GM12878 (cell line): ENCODE measurements at regions not wholly inside any gene's neighbourhood (a gene's known extent, or its start where the extent isn't known, plus 50 kb on each side); places are given as distances from the start of the nearest gene placed in this dataset.

ENCODE experiments used
- HCFC1 ChIP-seq: fragments of 150-350 bp; IDR thresholded peaks from 2 replicates; pipeline ENCODE4 v1.6.1; 2014; ENCODE audit warnings: low read length
- KDM1A ChIP-seq: fragments of 200-600 bp; sonication (generic); IDR thresholded peaks from 2 replicates; pipeline ENCODE4 v1.6.1; 2016; ENCODE audit warnings: borderline replicate concordance
- MYC ChIP-seq: IDR thresholded peaks from 2 replicates; pipeline ENCODE4 v1.6.1; 2011; ENCODE audit warnings: mild to moderate bottlenecking, low read length, moderate library complexity, inconsistent platforms; ENCODE audit not compliant: insufficient read depth, insufficient replicate concordance, insufficient read length, severe bottlenecking
- POU2F2 ChIP-seq: IDR thresholded peaks from 3 replicates; pipeline ENCODE4 v1.6.1; 2011; ENCODE audit warnings: low read depth, mild to moderate bottlenecking, low read length, borderline replicate concordance
- SUPT20H ChIP-seq: IDR thresholded peaks from 2 replicates; pipeline ENCODE4 v1.6.1; 2011; ENCODE audit warnings: low read depth, mild to moderate bottlenecking, low read length, moderate library complexity, borderline replicate concordance; ENCODE audit not compliant: control insufficient read depth
- USF1 ChIP-seq: IDR thresholded peaks from 2 replicates; pipeline ENCODE4 v1.6.1; 2011; ENCODE audit warnings: borderline replicate concordance, low read depth, mild to moderate bottlenecking, moderate library complexity, mixed read lengths, low read length; ENCODE audit not compliant: insufficient read depth; ENCODE audit errors: extremely low read length
- USF2 ChIP-seq: IDR thresholded peaks from 2 replicates; pipeline ENCODE4 v1.6.1; 2011; ENCODE audit warnings: low read depth, low read length, improper control_type of control experiment, borderline replicate concordance
- ZBTB11 ChIP-seq: fragments of 450-650 bp; formaldehyde crosslinking; IDR thresholded peaks from 2 replicates; pipeline ENCODE4 v1.5.0; 2022; ENCODE audit warnings: mild to moderate bottlenecking, missing genetic modification characterization

- no peak for TF ChIP-seq USF2
- TF ChIP-seq ZBTB11 (CRISPR knock-in tag), result no peak
- TF ChIP-seq MYC, result no peak
- TF ChIP-seq USF1, result no peak
- no peak for TF ChIP-seq POU2F2
- TF ChIP-seq SUPT20H, result no peak
- TF ChIP-seq HCFC1, result no peak
- no peak for TF ChIP-seq KDM1A
- TF ChIP-seq, all 136 proteins: peak for 0
Observed at GRCh38 chr15:37261685-37262084, 161.3 kb upstream of the MEIS2 start (continued).
